ENCODE measurements at regions not wholly inside any gene's neighbourhood (a gene's known extent, or its start where the extent isn't known, plus 50 kb on each side); places are given as distances from the start of the nearest gene placed in this dataset.

- no peaks in the 10 kb centered on the region for H3K4me1 ChIP-seq (ENCODE audit: control insufficient read depth, insufficient read depth, low read length)
- TF ChIP-seq ZNF239 (tag by site-specific recombination; IDR thresholded peaks at IDR 0.05) (no peak), KLF1 (tag by site-specific recombination; IDR thresholded peaks at IDR 0.05) (no peak), ZNF776 (tag by site-specific recombination; IDR thresholded peaks at IDR 0.05; ENCODE audit: borderline replicate concordance) (no peak), ZNF571 (tag by site-specific recombination; IDR thresholded peaks at IDR 0.05) (no peak), ZNF544 (tag by site-specific recombination; IDR thresholded peaks at IDR 0.05) (no peak), PRDM2 (tag by site-specific recombination; IDR thresholded peaks at IDR 0.05; ENCODE audit: borderline replicate concordance) (no peak), ZSCAN16 (tag by site-specific recombination; IDR thresholded peaks at IDR 0.05) (no peak), ZNF585B (tag by site-specific recombination; IDR thresholded peaks at IDR 0.05) (no peak), ZBTB49 (tag by site-specific recombination; IDR thresholded peaks at IDR 0.05; ENCODE audit: low read depth) (no peak), MZF1 (tag by site-specific recombination; IDR thresholded peaks at IDR 0.05; ENCODE audit: borderline replicate concordance) (no peak), MEIS1 (CRISPR knock-in tag; IDR thresholded peaks at IDR 0.05; ENCODE audit: borderline replicate concordance) (no peak), FEZF1 (tag by site-specific recombination; IDR thresholded peaks at IDR 0.05) (no peak), ZNF639 (tag by site-specific recombination; IDR thresholded peaks at IDR 0.05) (no peak), WT1 (tag by site-specific recombination; IDR thresholded peaks at IDR 0.05) (no peak), ZBTB21 (tag by site-specific recombination; IDR thresholded peaks at IDR 0.05) (no peak), ZBTB20 (tag by site-specific recombination; IDR thresholded peaks at IDR 0.05) (no peak)
- H3K9me3 ChIP-seq (ENCODE audit: control insufficient read depth, insufficient read depth, low read depth, low read length), result no peaks in the 10 kb centered on the region
- ChIA-PET CTCF (no interaction called here), POLR2A (no interaction called here)
- H3K36me3 ChIP-seq (ENCODE audit: control insufficient read depth in 2 of 2, insufficient read depth in 1 of 2, low read length in 2 of 2), result no peaks in the 10 kb centered on the region
- no peak overlapping the region for H3K27ac ChIP-seq (ENCODE audit: extremely low read depth, low read depth, low read length)
- H3K4me3 ChIP-seq (ENCODE audit: low read depth, low read length), result no peak overlapping the region
Measured at GRCh38 chr7:153935095-153935494, 117.1 kb upstream of the DPP6 start.

GRCh38 chr7:153938451-153938850 is 113.7 kb upstream of the DPP6 start:
- no peak overlapping the region for H3K4me3 ChIP-seq (ENCODE audit: low read depth, low read length)
- H3K27ac ChIP-seq (ENCODE audit: extremely low read depth, low read depth, low read length), result no peak overlapping the region
- H3K36me3 ChIP-seq (ENCODE audit: control insufficient read depth in 2 of 2, insufficient read depth in 1 of 2, low read length in 2 of 2), result no peaks in the 10 kb centered on the region
- TF ChIP-seq ZNF692 (tag by site-specific recombination; IDR thresholded peaks at IDR 0.05) (no peak), ZBTB7A (tag by site-specific recombination; IDR thresholded peaks at IDR 0.05; ENCODE audit: low read depth) (no peak), ZNF280C (tag by site-specific recombination; IDR thresholded peaks at IDR 0.05) (no peak), ZNF16 (tag by site-specific recombination; IDR thresholded peaks at IDR 0.05; ENCODE audit: low read depth) (no peak), ZNF544 (tag by site-specific recombination; IDR thresholded peaks at IDR 0.05) (no peak), ZNF561 (tag by site-specific recombination; IDR thresholded peaks at IDR 0.05; ENCODE audit: borderline replicate concordance) (no peak)
- no peaks in the 10 kb centered on the region for H3K4me1 ChIP-seq (ENCODE audit: control insufficient read depth, insufficient read depth, low read length)
- ChIA-PET POLR2A (no interaction called here), CTCF (no interaction called here)
- H3K9me3 ChIP-seq (ENCODE audit: control insufficient read depth, insufficient read depth, low read depth, low read length), result no peaks in the 10 kb centered on the region
